NCI-H82 (cell line): ENCODE measurements at regions not wholly inside any gene's neighbourhood (a gene's known extent, or its start where the extent isn't known, plus 50 kb on each side); places are given as distances from the start of the nearest gene placed in this dataset.

Experiments used
- DNase-seq: peaks from one replicate; lab custom pipeline; 2025; lab: John Stamatoyannopoulos, UW

- DNase-seq = no peak
Measured at GRCh38 chr18:25443776-25444175, 91.8 kb upstream of the ZNF521 start.

DNA sequence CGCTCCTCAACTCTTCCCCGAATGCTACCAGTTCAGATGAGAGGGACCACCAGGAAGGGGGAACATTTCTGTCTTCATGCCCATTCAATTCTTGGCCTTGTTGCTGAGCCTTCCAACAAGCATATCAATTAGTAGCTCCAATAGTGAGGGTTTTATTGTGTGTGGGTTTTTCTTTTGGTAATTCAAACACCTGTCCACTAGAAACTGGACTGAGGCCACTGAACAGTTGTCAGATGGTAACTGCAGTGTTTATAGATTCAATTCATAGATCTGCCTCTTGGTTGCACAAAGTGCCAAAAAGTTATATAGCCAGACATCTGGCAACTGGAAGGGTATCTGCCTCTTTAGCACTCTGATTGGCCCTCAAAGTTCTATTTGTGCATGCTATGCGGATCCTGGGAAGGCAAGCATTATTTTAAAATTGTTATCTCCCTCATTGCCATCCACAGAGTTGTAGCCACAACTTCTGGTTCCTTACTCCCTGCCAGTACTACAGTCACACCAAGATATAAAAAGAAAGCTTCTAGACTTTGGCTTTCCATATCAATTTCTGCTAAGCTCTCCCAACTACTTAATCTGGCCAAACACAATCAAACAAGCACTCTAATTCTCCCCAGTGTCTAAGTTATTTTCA lies 83.3 kb upstream of the ZNF521 start:
- no peak for DNase-seq

GRCh38 chr18:25434745-25435144 lies 82.8 kb upstream of the ZNF521 start:
- DNase-seq = no peak

DNA sequence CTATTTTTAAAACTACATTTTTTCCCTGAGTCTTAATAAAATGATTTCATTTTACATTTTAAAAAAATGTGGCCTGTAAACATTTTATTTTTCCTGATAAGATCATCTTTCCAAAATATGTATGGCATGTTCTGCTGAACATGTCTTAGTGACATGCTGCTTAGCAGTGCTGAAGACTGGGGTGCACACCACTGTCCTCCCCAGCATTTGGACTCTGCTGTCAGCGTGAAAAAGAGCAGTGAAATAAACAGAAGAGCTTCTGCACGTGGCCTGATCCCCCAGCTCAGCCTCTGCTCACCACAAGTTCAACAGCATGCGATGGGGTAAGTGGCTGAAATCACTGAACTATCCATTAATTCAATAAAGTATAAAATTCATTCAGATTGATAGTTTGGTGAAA lies 81.6 kb upstream of the ZNF521 start:
- DNase-seq = no peak

- no peak for DNase-seq
Measured at GRCh38 chr18:25425024-25425423, 73.1 kb upstream of the ZNF521 start.

GRCh38 chr18:25423760-25424159 lies 71.8 kb upstream of the ZNF521 start:
- no peak for DNase-seq

DNA sequence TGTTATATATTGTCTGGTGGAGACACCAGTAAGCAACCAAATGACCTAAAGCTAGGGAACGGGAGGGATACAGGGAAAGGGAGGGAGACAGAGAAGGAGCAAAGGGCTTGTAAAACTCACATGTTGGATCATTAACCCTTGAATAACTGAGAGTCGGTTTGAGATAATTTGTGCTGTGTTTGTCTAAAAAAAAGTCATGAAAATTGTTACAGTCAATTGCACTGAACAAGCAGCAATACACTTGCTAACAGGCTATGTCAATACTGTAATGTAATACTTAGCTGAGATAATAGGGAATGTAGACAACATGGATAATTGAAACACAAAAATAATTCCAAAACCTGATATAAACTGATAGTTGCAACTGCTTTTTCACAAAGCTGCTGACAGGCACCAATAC lies 71.3 kb upstream of the ZNF521 start:
- DNase-seq = no peak

- no peak for DNase-seq
Measured at GRCh38 chr18:25422230-25422629, 70.3 kb upstream of the ZNF521 start.

DNA sequence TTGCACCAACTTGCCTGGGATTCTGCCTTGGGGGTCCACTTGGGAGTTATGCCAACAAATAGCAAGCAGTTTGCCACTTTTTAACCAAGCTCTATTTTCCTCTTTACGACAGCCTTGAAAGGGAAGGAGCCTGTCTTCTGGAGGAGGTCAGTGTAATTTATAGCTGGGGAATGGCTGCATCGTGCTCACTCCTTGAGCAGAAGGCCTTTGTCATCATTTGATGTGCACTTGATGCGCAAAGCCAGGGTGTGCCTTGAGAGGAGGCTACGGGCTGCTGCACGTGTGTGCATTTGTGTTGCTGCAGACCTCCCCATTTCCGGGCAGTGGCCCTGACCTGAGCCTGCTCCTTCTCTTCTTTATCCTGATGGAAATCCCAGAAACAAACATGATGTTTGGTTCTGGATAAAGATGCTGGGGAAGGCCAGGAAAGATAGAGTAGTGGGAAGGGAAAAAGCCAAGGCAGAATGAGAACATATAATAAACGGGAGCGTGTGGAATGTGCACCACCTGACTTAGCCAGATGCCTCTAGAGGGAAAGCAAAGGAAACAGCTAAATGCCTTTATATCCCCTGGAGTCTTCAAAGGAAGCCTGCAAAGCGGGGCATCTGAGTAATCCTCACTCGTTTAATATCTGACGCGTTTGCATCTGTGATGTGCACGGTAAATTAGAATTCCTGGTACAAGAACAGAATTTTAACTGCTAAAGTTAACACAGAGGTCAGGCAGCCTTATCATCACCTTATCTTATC lies 68.3 kb upstream of the ZNF521 start:
- DNase-seq = no peak

- DNase-seq = no peak
Measured at GRCh38 chr18:25416374-25416773, 64.4 kb upstream of the ZNF521 start.

DNA sequence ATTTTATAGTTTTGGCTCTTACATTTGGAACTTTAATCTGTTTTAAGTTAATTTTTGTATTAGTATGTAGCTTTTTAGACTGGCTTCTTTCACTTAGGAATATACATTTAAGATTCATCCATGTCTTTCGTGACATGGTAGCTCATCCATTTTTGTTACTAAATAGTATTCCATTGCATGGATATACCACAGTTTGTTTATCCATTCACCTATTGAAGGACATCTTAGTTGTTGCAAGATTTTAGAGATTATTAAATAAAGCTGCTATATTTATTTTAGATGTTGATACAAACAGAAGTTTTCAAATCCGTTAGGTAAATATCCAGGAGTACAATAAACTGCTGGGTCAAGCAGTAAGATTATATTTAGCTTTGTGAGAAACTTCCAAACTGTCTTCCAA lies 58.0 kb upstream of the ZNF521 start:
- no peak for DNase-seq

- no peak for DNase-seq
Measured at GRCh38 chr18:25408293-25408692, 56.3 kb upstream of the ZNF521 start.
